HL-60 (cell line): ENCODE measurements at regions not wholly inside any gene's neighbourhood (a gene's known extent, or its start where the extent isn't known, plus 50 kb on each side); places are given as distances from the start of the nearest gene placed in this dataset.

Experiments
- DNase-seq, 2 experiments: peaks; one replicate each; pipeline ENCODE4 v3.0.0-alpha.2; 2010 to 2020; ENCODE audit warnings: low read depth in 1 of 2, low spot score in 1 of 2
- H3K27ac ChIP-seq: fragments of 250-450 bp; sonication (Bioruptor Pico); replicated peaks from 2 replicates; pipeline ENCODE4 v1.5.1; 2020; ENCODE audit warnings: mild to moderate bottlenecking, moderate library complexity
- H3K27me3 ChIP-seq: fragments of 250-450 bp; sonication (Bioruptor Pico); 2 replicates; pipeline ENCODE4 v1.5.1; 2021; ENCODE audit warnings: mild to moderate bottlenecking, moderate library complexity; ENCODE audit not compliant: insufficient read depth, poor library complexity, severe bottlenecking
- H3K4me3 ChIP-seq: replicated peaks from 2 replicates; pipeline ENCODE4 v1.5.1; 2011; ENCODE audit warnings: mild to moderate bottlenecking, control low read depth, low read length; ENCODE audit not compliant: insufficient read depth
- CTCF ChIP-seq: IDR thresholded peaks from one replicate; pipeline ENCODE4 v1.5.1; 2011; ENCODE audit warnings: low read length, control low read depth, inconsistent platforms; ENCODE audit not compliant: insufficient read depth
- GABPA ChIP-seq: IDR thresholded peaks from 2 replicates; pipeline ENCODE4 v1.6.1; 2012; ENCODE audit warnings: low read depth
- POLR2AphosphoS5 ChIP-seq: IDR thresholded peaks from 2 replicates; pipeline ENCODE4 v1.6.1; 2012; ENCODE audit warnings: low read depth
- REST ChIP-seq: IDR thresholded peaks from 2 replicates; pipeline ENCODE4 v1.6.1; 2012; ENCODE audit warnings: low read depth; ENCODE audit not compliant: insufficient replicate concordance
- SPI1 ChIP-seq: IDR thresholded peaks from 2 replicates; pipeline ENCODE4 v1.6.1; 2012; ENCODE audit warnings: low read depth, mild to moderate bottlenecking, borderline replicate concordance

GRCh38 chr20:43799150-43799711 lies 72.4 kb upstream of the GTSF1L start:
- no peak for TF ChIP-seq POLR2AphosphoS5
- TF ChIP-seq GABPA = no peak
- no peak for TF ChIP-seq REST
- no peak for TF ChIP-seq SPI1
- TF ChIP-seq CTCF = no peak
- no peak for DNase-seq
- Histone ChIP-seq H3K27me3 (no peaks in the 10 kb centered on the region), H3K4me3 (no peak overlapping the region), H3K27ac (no peak overlapping the region)

- Histone ChIP-seq H3K4me3 (no peak overlapping the region), H3K27me3 (no peaks in the 10 kb centered on the region), H3K27ac (no peak overlapping the region)
- no peak for TF ChIP-seq SPI1
- TF ChIP-seq GABPA = no peak
- TF ChIP-seq REST = no peak
- DNase-seq = no peak
These were observed 71.7 kb upstream of the GTSF1L start for GRCh38 chr20:43798291-43799149.

GRCh38 chr20:43794326-43794725 lies 67.5 kb upstream of the GTSF1L start:
- no peak for DNase-seq
- no peak overlapping the region for H3K27ac ChIP-seq
- H3K4me3 ChIP-seq = no peak overlapping the region
- no peaks in the 10 kb centered on the region for H3K27me3 ChIP-seq
- TF ChIP-seq POLR2AphosphoS5 (no peak), GABPA (no peak), REST (no peak), CTCF (no peak), SPI1 (no peak)
